Neural crest cell (in vitro differentiated cells): ENCODE measurements at regions not wholly inside any gene's neighbourhood (a gene's known extent, or its start where the extent isn't known, plus 50 kb on each side); places are given as distances from the start of the nearest gene placed in this dataset.
"Not testable (repeated sequence)": the region's sequence is repeated elsewhere in the genome, so short reads cannot be mapped to it uniquely, and the experiment has no call there.

Source experiments
- DNase-seq: peaks from one replicate; pipeline ENCODE4 v3.0.0; 2021; ENCODE audit warnings: low read depth, mixed read lengths, low spot score
- H3K27ac Mint-ChIP-seq: one replicate; pipeline ENCODE4 v1.8.0; 2021; ENCODE audit warnings: mild to moderate bottlenecking, mixed read lengths; ENCODE audit not compliant: unreplicated experiment
- H3K27me3 Mint-ChIP-seq: 2 replicates; pipeline ENCODE4 v1.8.0; 2021; ENCODE audit warnings: low read depth, mild to moderate bottlenecking, mixed read lengths
- H3K36me3 Mint-ChIP-seq: 2 replicates; pipeline ENCODE4 v1.8.0; 2021; ENCODE audit warnings: low read depth, mild to moderate bottlenecking, mixed read lengths
- H3K4me1 Mint-ChIP-seq: 2 replicates; pipeline ENCODE4 v1.8.0; 2021; ENCODE audit warnings: mixed read lengths
- H3K4me3 Mint-ChIP-seq: one replicate; pipeline ENCODE4 v1.8.0; 2021; ENCODE audit warnings: mild to moderate bottlenecking, mixed read lengths
- H3K9me3 Mint-ChIP-seq: 2 replicates; pipeline ENCODE4 v1.8.0; 2021; ENCODE audit warnings: mixed read lengths
- CTCF ChIP-seq: fragments of 200-600 bp; sonication (generic); conservative IDR thresholded peaks from 2 replicates; pipeline ENCODE4 v1.5.0; 2021; ENCODE audit warnings: antibody characterized with exemption, mild to moderate bottlenecking

- Mint-ChIP-seq H3K9me3 (peaks cover 3% of the 10 kb centered on the region), H3K27ac (no peak overlapping the region), H3K4me3 (no peak overlapping the region), H3K36me3 (no peaks in the 10 kb centered on the region), H3K27me3 (no peaks in the 10 kb centered on the region), H3K4me1 (no peaks in the 10 kb centered on the region)
- no peak for DNase-seq
- no peak for TF ChIP-seq CTCF
These were observed 270.0 kb downstream of the AGTPBP1 start for GRCh38 chr9:85471791-85472190.

DNA sequence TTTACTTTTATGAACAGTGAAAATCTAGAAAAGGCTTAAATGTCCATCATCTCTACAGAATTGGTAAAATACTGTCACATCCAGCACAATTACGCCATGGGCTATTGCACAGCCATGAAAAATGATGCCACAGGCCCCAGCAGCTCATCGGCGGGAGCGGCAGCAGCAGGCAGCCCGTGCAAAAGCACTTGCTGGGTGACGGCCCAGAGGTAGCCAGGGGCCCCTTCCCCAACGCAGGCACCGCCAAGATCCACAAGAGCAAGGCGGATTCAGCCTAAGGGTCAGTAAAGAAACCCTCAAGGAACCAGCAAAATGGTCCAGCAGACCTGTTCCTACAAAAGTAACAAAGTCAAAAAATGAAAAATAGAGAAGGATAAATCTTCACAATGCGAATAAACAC lies 272.7 kb downstream of the AGTPBP1 start:
- no peaks in the 10 kb centered on the region for H3K27me3 Mint-ChIP-seq
- TF ChIP-seq CTCF = no peak
- H3K27ac Mint-ChIP-seq = no peak overlapping the region
- peaks cover 4% of the 10 kb centered on the region for H3K9me3 Mint-ChIP-seq
- no peak for DNase-seq
- H3K36me3 Mint-ChIP-seq = no peaks in the 10 kb centered on the region
- H3K4me3 Mint-ChIP-seq = no peak overlapping the region
- no peaks in the 10 kb centered on the region for H3K4me1 Mint-ChIP-seq

GRCh38 chr9:85466834-85467233 lies 274.9 kb downstream of the AGTPBP1 start:
- H3K27me3 Mint-ChIP-seq = no peaks in the 10 kb centered on the region

GRCh38 chr9:85458114-85458864 lies 283.5 kb downstream of the AGTPBP1 start:
- H3K36me3 Mint-ChIP-seq, H3K4me3 Mint-ChIP-seq, DNase-seq: not testable (repeated sequence)

More at GRCh38 chr9:85466834-85467233, 274.9 kb downstream of the AGTPBP1 start:
- H3K4me1 Mint-ChIP-seq = no peaks in the 10 kb centered on the region
- H3K4me3 Mint-ChIP-seq = no peak overlapping the region
- H3K27ac Mint-ChIP-seq = peak overlapping the region; percentile 53
- no peak for TF ChIP-seq CTCF
- no peaks in the 10 kb centered on the region for H3K36me3 Mint-ChIP-seq
- H3K9me3 Mint-ChIP-seq = peaks cover 6% of the 10 kb centered on the region
- DNase-seq = no peak

GRCh38 chr9:85453850-85454249 lies 287.9 kb downstream of the AGTPBP1 start:
- H3K9me3 Mint-ChIP-seq = peaks cover 10% of the 10 kb centered on the region
- no peak for TF ChIP-seq CTCF
- H3K36me3 Mint-ChIP-seq = peaks cover 2% of the 10 kb centered on the region
- no peaks in the 10 kb centered on the region for H3K4me1 Mint-ChIP-seq
- peaks cover 5% of the 10 kb centered on the region for H3K27me3 Mint-ChIP-seq
- no peak for DNase-seq
- H3K27ac Mint-ChIP-seq = no peak overlapping the region
- no peak overlapping the region for H3K4me3 Mint-ChIP-seq

More at GRCh38 chr9:85458114-85458864, 283.5 kb downstream of the AGTPBP1 start:
- not testable (repeated sequence) for H3K4me1 Mint-ChIP-seq, H3K9me3 Mint-ChIP-seq, H3K27me3 Mint-ChIP-seq, H3K27ac Mint-ChIP-seq

DNA sequence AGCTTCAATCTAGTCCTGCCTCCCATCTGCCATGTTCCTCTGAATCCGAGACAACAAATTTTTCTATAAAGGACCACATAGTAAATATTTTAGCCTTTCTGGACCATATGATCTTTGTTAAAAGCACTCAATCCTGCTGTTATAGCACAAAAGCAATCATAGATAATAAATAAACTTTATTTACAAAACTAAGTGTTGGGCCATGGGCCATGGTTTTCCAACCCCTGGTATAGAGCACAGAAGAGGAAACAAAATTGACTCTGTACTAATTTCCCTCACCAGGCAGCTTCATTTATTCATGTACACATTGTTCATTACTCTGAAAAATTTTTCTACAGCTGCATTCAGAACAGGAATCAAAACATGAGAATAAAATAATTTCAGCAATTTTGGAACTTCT lies 288.9 kb downstream of the AGTPBP1 start:
- no peak for DNase-seq
- Mint-ChIP-seq H3K36me3 (peaks cover 2% of the 10 kb centered on the region), H3K4me1 (no peaks in the 10 kb centered on the region), H3K4me3 (no peak overlapping the region), H3K27me3 (peaks cover 8% of the 10 kb centered on the region), H3K27ac (no peak overlapping the region), H3K9me3 (peaks cover 10% of the 10 kb centered on the region)
- TF ChIP-seq CTCF = no peak
